Hematopoietic multipotent progenitor cell treated with erythropoietin and hydrocortisone succinate and interleukin-3 and kit ligand, for 8 days (in vitro differentiated cells): ENCODE measurements at regions not wholly inside any gene's neighbourhood (a gene's known extent, or its start where the extent isn't known, plus 50 kb on each side); places are given as distances from the start of the nearest gene placed in this dataset.

Experiments
- DNase-seq: peaks from one replicate; pipeline ENCODE4 v3.0.0-alpha.2; 2015

- no peak for DNase-seq
These were observed 696.7 kb downstream of the DHX35 start for GRCh38 chr20:39658662-39659409.

GRCh38 chr20:39654171-39654570 lies 692.0 kb downstream of the DHX35 start:
- DNase-seq, result no peak

GRCh38 chr20:39651645-39652325 lies 689.6 kb downstream of the DHX35 start:
- no peak for DNase-seq

GRCh38 chr20:39646874-39647413 lies 684.8 kb downstream of the DHX35 start:
- DNase-seq, result no peak

DNA sequence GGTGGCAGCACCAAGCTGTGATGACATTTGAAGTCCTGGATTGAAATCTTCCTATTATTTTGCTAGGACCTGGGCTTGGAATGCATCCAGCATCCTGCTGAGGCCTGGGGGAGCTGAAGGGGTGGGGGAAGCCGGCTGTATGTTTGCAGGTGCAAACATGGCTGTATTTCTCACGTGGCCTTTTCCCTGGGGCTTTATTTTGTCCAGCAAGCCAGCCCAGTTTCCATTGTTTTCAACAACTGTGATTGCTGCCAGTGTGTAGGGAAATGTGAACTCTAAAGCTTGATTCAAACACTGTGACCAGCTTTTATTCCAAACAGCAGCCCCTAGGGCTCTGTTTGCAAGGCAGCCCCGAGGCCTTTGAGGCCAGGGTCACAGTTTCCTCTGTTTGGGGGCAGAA lies 683.0 kb downstream of the DHX35 start:
- DNase-seq, result no peak

GRCh38 chr20:39643292-39643691 lies 681.1 kb downstream of the DHX35 start:
- no peak for DNase-seq

DNA sequence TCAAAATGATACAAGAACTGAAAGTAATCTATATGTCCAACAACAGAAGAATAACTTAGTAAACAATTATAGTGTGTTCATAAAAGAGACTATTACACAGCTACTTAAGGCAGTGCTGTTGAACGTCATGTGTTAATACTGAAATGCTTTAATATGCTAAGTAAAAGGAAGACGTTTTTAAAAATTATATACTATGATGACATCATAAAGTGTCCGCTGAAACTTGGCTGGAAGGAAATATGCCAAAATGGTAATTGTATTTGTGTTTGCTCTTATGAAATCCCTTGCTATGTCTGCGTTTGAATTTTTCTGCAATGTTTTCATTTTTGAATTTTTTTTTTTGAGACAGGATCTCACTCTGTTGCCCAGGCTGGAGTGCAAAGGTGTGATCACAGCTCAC lies 679.3 kb downstream of the DHX35 start:
- DNase-seq, result no peak

- DNase-seq, result no peak
These were observed 678.0 kb downstream of the DHX35 start for GRCh38 chr20:39640147-39640546.

DNA sequence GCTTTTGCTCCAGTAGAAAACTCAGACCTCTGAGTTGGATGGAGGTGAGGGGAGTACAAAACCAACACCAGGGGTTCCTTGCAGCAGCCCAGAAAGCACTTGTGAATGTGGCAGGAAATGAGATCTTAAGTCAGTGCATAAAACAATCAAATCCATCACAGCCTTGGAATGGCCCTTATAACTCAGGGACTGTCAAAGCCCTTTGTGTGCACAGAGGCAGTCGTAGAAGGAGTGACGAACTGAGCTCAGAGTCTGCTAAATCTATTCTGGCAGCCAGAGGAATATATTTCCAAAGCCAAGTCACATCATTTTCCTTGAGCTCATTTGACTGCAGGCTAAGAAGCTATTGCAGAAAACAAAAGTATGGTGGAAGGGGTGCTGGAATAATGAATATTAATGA lies 676.6 kb downstream of the DHX35 start:
- no peak for DNase-seq

DNA sequence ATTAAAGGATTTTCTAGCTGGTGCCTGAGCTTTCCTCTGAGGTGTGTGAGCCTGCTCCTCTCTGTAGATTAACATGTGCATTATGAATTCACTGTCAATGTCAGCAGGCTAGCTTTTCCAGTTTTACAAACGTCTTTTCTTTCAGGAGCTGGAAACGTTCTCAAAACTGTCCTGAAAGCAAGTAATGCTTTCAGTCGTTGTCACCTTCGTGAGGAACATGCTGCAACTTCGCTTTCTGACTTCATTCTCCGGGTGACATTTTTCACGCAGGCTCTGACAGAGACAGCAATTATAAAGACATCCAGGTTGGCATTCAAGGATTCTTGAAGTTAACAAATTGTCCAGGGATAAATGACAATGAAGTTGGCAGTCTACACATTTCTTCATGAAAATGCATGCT lies 671.5 kb downstream of the DHX35 start:
- DNase-seq, result no peak

DNA sequence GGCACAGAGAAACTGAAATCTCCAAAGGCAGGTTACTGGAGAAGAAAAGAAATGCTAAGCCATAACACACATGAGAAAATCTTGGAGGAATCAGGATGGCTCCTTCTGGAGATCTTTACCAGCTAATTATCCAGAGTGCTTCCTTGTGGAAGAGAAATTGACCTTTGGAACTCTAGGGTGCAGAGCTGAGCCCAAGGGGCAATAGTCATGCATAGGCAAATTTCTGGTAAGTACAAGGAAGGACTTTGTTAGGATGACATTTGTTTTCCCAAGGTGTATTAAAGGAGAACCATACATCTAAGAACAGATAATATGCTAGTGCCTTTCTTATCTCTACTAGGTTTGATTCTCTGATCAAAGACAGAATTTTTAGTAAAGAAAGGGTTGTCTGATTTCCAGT lies 670.6 kb downstream of the DHX35 start:
- no peak for DNase-seq

DNA sequence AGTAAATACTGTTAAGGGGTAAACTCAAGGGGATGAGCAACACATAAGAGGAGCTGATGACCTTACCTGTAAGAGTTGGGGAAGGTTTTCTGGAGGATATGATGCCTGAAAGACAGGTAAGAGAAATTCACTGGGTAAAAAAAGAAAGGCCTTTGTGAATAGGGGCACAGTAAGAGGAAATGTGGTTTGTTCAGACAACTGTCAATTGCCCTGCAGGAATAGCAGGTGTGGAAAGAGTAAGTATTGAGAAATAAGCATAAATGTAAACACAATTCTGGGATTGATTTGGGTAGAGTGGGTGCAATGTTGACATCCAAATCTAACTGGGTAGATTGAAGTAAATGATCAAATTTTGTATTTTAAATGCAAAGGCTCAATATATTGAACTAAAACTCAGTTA lies 670.0 kb downstream of the DHX35 start:
- no peak for DNase-seq

DNA sequence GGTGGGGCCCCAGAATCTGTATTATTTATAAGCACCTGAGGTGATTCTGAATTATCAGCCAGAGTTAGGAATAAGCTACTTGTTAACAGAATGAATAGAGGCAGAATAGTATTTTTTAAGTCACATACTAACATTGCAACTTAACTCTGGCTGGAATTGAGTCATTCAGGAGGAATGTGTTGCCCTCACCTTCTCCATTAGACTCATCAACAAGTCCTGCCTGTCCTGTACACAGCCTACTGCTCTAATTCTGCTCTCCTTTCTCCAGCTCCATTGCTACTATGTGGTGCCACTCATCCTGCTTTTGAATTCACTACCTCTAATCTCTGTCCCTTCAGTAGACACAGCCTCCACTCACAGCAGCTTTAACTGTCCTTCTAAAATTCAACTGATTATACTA lies 669.4 kb downstream of the DHX35 start:
- DNase-seq, result no peak

- DNase-seq, result no peak
These were observed 668.2 kb downstream of the DHX35 start for GRCh38 chr20:39630215-39630908.

DNA sequence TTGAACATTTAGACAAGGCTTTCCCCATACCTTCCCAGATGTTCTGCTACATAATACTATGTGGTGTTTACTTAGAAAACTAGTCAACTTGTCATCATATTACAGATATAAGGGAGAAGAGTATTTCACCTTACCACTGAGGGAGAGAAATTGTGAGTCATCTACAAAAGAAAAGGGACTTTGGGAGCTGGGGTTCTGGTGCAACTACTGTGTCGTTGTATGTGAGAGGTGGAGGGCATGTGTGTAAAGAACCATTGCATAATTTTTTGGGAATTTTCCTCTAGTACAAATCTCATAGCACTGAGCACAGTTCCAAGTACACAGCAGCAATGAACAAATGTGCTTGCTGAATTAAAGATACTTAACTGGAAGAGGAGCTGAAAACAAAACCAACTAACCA lies 665.6 kb downstream of the DHX35 start:
- no peak for DNase-seq

GRCh38 chr20:39624316-39624715 lies 662.2 kb downstream of the DHX35 start:
- no peak for DNase-seq

DNA sequence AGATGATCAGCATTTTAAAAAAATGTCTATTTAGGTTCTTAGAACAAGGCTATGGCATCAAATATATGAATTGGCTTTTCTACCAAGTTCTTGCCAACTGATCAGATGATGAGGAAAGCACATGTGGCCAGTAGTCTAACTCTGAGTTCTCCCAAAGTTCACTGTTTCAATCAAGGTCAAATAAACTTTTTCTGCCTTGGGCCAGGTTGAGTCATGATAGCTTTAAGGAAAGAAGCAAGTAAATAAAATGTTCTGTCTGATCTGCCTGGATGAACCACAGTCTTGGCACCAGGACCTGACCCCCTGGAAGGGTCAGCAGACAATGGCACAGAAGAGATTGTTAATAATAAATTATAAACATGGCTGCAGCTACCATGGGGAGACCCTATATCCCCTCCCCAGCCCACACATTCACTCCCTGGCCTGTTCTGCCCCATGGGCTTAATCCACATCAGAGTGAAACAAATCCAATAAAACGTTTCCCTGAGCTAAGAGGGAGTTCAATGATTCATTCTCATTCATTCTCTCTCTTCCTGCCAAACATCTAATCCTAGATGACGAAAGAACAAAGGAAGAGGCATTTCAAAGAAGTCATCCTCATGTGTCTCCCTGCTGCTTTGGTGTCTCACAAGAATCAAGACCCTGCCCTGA lies 661.6 kb downstream of the DHX35 start:
- no peak for DNase-seq

DNA sequence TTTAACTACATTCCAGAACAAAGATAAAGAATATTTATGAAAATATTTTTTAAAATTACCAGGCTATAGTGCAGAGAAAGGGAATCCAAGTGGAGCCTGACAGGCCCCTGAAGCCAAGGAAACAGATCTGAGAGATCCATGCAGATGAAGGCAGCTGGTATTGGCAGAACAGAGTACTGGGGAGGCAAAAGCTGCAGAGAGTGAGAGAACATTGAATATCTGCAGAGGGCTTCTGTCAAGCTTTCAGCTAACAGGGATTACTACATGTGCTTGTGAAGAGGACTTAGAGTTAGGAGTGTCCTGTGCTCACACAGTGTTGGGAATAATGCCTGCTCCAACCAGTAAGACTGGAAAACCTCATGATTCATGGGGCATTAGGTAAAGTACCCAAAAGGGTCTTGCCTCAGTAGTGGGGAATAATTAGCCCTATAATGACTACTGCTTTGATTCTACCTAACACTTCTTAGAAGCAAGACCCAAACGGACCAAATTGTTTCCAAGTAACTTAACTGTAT lies 657.2 kb downstream of the DHX35 start:
- DNase-seq, result no peak

- DNase-seq, result no peak
These were observed 649.8 kb downstream of the DHX35 start for GRCh38 chr20:39611901-39612300.

DNA sequence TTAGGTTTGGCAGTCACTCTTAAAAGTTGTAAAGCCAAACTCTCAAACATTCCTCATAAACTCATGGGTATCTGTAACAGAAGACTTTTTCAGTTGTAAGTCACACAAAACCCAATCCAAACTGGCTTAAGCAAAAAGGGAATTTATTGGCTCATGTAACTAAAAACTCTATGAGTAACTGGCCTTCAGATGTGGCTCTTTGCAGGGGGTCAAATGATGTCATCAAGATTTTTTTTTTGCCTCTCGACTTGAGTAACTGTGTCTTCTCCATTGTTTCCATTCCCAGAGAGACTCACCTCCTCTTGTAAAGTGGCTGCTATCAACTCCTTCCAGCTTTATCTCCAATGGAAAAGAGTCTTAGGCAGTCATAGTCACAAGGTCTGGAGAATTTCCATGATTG lies 645.0 kb downstream of the DHX35 start:
- no peak for DNase-seq

DNA sequence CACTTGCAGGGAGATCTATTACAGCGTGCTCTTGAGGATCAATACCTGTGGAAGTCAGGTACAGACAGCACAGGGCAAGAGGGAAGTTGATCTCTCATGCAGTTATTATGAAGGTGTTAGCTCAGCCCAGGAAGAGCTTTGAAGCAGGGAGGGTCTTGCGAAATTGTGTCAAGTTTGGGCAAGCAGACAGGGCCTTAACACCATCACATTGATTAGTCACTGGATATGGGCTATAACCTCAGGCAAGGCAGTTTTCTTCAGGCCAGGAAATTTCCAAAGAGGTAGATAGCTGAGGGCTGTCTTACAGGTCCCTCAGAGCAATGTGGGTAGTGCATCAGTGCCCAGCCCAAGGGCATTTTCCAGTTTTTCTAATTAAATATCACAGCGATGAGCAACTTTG lies 643.8 kb downstream of the DHX35 start:
- DNase-seq, result no peak

DNA sequence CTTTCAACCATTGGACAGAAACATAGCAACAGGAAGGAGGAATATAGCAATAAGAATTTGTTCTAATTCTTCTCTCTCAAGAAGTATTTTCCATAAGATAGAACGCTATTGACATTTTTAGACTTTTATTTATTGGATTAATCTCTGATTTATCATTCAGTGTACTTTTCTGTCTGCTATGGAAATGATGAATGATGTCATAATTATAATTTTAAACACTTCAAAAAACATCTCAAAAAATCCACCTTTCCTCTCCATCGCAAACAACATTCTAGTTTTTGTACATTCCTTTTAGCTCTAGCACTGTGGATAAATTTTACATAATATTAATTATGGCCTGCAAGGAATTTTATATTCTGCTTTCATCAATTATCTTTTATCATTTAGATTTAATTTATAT lies 643.2 kb downstream of the DHX35 start:
- no peak for DNase-seq

DNA sequence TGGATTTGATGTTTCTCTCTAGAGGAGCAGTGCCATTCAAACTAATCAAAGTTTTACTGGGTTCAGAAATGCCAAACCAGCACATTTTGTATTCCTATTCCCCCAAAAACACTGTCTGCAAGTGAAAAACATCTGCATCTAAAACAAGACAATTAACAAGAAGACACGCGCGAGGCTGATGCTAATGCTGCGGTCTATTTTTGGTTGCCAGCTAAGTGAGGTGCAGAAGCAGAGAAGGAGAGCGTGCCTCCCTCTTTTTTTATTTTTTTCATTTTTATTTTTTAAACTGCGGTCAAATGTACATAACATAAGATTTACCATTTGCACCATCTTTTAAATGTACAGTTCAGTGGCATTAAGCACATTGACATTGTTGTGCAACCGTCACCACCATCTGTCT lies 641.1 kb downstream of the DHX35 start:
- DNase-seq, result no peak
